Epidermal melanocyte (primary cell): ENCODE measurements at regions not wholly inside any gene's neighbourhood (a gene's known extent, or its start where the extent isn't known, plus 50 kb on each side); places are given as distances from the start of the nearest gene placed in this dataset.
"Not testable (repeated sequence)": the region's sequence is repeated elsewhere in the genome, so short reads cannot be mapped to it uniquely, and the experiment has no call there.

Source experiments
- DNase-seq: peaks from one replicate; pipeline ENCODE4 v3.0.0; 2011; ENCODE audit warnings: low spot score; ENCODE audit not compliant: insufficient read length

DNA sequence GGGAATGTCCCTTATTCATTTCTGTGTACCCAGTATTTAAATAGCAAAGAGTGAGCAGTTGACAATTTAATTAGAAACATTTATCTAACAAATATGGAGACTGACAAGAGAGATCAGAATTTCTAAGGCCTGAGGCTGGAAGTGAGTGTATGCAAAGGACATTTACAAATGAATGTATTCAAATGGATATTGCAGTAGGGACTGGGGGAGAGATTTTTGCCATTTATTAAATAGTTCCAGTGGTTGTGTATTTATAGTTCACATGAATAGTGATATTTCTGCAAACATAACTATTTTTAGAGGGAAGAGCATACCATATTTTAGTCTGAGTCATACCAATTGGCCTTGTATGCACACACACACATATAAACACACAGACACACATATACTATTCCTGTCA lies 592.4 kb downstream of the GLUD2 start:
- no peak for DNase-seq

DNA sequence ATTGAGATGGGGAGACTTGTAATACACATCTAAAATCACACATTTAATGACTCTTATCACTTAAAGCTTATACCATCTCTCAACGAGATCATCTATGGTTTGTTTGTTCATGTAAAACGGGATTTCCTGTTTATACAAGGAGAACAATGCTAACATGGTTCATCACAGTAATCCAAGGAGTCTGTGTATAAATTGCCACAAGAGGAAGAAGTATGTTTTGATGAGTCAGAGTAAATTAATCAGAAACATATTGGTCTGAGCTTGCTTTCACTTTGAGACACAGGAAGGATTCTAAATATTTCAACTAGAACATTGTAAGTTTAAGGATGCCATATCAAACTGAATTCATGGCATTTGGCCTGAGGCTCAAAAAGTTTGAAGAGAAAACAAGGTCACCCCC lies 594.1 kb downstream of the GLUD2 start:
- DNase-seq = peak; percentile 18

DNA sequence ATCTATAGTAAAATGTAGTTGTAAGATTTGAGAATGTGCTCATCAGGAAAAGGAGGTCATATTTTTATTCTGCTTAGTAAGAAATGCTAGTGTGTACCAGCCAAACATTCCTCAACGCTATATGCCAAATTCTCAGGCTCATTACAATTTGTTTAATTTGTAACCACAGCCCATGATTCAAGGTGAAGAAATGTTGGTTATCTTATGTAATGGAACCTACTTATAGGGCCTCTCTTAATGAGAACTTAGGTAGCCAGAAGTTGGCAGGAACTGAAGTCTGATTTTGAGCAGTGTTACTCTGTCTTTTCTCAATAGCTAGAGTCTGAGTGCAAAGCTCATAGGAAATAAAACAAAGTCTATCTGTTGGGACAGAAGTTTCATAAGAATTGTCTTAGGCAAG lies 595.0 kb downstream of the GLUD2 start:
- no peak for DNase-seq

DNA sequence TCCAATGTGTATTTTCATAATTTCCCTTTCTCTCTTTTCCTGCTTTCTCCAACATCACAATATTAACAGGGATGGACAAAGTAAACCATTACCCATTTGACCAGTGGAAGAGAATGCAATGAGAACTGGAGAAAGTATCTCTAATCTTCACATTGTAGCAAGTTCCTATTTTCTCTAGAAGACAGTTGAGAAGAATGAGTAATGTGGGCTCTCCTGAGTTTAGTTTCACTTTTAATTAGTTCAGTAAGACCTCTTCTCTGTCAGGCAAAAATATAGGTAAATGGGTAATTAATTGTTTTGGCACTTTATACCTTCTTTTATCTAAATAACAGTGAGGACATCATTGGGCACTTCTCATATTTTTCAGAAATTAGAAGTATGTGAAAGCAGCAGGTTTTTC lies 602.0 kb downstream of the GLUD2 start:
- DNase-seq = no peak

DNA sequence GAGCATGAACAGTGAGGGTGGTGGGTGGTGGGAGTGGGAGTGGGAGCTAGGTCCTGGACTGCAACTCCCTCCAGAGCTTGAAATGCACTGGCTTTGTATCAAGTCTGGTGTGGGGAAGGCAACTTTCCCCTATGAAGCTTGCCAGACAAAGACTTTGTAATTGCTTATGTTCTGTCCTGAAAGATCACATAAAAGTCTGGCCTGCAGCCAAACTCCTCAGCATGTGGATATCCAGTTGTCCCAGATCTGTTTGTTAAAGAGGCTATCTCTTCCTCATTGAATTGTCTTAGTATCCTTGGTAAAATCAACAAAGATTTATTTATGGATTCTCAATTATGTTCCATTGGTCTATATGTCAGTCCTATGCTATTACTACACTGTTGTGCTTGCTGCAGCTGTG lies 607.9 kb downstream of the GLUD2 start:
- DNase-seq = no peak

DNA sequence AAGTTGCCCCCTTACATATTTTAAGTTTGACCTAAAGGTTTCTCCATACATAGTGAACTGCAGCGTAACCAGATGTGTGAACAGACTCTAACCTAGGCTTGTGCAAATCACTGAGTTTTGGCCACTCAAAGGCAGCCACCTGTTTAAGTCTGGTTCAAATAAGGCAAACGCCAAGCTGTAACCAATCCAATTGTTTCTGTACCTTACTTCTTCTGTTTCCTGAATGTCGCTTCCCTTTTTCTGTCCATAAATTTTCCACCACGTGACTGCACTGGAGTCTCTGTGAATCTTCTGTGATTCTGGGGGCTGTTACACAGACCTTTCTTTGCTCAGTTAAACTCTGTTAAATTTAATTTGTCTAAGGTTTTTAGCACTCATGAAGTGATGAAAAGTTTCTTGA lies 618.8 kb downstream of the GLUD2 start:
- DNase-seq = no peak

DNA sequence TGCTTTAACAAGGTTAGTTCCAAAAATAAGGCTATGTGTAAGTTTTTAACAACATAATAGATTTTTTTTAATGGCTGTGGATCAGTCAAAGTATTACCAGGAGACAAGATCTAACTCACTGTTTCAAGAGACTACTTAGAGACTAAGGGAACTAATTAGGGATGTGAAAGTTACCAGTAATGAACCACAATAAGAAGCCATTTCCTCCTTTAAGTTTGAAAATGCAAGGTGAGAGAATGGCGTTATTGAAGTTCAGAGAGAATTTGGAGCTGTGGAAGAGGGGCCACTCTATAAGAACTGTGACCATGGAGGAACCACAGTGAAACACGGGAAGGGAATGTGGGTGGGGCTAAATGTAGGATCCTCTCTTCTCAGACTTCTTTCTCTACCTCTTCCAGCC lies 624.2 kb downstream of the GLUD2 start:
- DNase-seq = no peak

DNA sequence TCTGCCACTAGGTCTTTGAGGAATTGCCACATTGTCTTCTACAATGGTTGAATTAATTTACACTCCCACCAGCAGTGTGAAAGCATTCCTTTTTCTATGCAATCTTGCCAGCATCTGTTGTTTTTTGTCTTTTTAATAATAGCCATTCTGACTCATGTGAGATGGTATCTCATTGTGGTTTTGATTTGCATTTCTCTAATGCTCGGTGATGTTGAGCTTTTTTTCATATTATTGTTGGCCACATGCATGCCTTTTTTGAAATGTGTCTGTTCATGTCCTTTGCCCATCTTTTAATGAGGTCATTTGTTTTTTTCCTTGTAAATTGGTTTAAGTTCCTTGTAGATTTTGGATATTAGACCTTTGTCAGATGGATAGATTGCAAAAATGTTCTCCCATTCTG lies 661.8 kb downstream of the GLUD2 start:
- not testable (repeated sequence) for DNase-seq

DNA sequence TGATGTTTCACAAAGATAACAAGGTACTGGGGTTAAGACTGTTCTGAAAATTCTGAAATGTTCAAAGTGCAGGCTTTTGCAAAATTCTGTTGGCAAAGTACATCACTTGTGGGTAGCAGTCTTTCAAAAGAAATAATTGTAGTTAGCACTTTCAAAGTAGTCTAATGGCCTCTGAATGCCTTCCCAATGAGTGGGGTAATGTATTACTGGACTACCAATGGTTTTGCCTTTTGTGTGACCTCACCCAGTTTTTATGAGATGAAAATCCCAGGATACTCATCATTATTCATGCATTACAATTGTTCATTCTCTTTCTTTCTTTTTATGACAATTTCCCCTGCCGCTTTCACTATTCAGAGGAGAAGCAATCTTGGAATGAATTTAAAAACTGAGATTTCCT lies 686.1 kb downstream of the GLUD2 start:
- DNase-seq = no peak

DNA sequence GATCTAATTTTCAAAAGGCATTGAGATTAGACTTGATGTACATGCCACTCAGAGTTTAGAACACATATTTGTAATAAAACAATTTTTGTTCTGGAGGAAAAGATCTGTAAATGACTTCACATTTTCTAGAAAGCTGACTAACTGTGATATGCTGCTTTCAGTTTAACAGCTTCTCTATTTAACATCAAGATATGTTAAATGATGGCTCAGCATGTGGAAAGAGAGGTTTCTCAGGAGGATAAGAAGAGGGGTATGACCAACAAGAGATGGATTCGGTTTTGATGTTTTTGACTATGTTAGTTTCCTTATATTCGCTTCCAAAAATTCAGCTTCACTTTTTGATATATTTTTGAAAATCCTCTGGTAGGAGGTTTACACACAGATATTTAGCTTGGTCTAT lies 698.7 kb downstream of the GLUD2 start:
- no peak for DNase-seq

DNA sequence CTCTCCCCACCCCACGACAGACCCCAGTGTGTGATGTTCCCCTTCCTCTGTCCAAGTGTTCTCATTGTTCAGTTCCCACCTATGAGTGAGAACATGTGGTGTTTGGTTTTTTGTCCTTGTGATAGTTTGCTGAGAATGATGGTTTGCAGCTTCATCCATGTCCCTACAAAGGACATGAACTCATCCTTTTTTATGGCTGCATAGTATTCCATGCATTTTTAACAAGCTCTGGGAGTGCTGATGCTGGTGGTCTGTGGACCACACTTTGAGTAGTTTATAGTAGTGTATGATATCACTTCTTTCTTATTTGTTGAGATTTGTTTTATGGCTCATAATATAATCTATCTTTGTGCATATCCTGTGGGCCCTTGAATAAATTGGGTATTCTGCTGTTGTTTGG lies 706.2 kb downstream of the GLUD2 start:
- not testable (repeated sequence) for DNase-seq

DNA sequence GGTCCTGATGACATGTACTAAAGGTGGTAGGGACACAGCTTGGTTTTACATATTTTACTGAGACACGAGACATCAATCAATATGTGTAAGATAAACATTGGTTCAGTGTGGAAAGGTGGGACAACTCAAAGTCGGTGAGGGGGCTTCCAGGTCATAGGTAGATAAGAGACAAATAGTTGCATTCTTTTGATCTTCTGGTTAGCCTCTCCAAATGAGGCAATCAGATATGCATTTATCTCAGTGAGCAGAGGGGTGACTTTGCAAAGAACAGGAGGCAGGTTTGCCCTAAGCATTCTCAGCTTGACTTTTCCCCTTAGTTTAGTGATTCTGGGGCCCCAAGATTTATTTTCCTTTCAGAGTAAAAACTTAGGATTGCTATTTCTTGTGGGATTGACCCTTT lies 706.9 kb downstream of the GLUD2 start:
- DNase-seq = no peak

DNA sequence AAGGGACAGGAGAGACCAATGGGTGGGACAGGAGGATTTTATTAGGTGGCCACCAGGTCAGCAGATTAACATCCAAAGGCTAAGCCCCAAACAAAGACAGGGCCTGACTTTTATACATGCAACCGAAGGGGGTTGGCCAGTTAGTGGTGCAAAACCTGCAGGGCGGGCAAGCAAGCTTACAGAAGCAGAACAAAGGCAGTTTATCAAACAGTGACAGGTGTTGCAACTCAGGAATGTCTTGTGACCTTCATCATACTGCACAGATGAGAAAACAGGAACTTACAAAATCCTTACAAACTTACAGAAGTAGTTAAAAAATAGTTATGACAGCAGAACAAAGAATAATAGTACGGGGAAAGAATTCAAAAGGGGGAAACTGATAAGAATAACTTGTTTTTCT lies 708.1 kb downstream of the GLUD2 start:
- no peak for DNase-seq

DNA sequence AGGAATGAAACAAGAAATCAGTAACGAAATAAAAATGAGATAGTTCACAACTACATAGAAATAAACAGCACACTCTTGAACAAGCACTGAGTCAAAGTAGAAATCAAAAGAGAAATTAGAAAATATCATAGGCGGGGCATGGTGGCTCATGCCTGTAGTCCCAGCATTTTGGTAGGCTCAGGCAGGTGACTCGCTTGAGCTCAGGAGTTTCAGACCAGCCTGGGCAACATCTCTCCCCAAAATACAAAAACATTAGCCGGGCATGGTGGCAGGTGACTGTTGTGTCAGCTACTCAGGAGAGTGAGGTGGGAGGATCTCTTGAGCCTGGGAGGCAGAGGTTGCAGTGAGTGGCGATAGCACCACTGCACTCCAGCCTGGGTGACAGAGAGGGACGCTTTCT lies 714.4 kb downstream of the GLUD2 start:
- no peak for DNase-seq

DNA sequence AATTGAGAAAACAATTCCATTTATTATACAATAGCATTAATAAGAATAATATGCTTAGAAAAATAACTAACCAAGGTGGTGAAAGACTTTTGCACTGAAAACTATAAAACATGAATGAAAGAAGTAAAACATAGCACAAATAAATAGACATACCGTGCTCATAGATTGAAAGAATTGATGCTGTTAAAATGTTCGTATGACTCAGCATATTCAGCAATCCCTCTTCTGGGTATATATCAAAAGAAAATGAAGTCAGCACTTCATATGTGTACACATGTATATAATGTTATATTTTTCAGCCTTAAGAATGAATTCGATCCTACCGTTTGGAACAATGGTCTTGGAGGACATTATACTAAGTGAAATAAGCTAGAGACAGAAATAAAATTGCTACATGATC lies 716.3 kb downstream of the GLUD2 start:
- no peak for DNase-seq

DNA sequence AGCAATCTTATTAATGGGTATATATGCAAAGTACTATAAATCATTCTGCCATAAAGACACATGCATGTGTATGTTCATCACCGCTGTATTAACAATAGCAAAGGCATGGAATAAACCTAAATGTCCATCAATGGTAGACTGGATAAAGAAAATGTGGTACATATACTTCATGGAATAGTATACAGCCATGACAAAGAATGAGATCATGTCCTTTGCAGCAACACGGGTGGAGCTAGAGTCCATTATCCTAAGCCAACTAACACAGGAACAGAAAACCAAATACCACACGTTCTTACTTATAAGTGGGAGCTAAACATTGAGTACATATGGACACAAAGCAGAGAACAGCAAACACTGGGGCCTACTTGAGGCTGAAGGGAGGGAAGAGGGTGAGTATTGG lies 720.8 kb downstream of the GLUD2 start:
- not testable (repeated sequence) for DNase-seq

DNA sequence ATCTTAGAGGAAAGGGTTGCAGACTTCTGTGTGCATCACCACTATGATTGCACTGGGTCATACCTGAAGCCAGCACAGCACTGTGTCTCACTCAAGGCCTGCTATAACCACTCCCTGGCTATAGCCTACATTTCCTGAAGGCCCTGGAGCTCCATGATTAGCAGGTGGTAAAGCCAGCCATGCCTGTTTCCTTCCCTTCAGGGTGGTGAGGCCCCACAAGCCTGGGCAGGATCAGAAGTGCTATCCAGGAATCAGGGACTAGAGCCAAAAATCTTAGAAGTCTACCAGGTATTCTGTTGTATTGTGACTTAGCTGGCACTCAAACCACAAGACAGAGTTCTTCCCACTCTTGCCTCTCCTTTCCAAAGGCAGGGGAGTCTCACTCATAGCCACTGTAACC lies 734.6 kb downstream of the GLUD2 start:
- no peak for DNase-seq

DNA sequence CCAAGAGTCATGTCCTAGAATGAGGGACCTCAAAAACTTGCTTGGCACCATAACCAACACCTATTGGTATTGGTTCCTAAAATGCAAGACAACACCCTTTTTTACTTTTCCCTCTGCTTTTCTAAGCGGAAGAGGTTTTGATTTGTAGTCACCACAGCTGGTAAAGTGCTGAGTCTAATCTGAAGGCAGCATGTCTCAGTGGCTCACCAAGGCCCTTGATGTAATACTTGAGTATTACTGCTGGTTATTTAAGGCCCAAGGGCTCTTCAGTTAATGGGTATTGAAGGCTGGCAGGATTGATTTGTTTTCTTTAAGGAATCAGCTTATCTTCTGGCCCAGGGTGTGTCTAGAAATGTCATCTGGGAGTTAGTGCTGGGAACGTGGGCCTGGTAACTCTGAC lies 735.1 kb downstream of the GLUD2 start:
- no peak for DNase-seq

DNA sequence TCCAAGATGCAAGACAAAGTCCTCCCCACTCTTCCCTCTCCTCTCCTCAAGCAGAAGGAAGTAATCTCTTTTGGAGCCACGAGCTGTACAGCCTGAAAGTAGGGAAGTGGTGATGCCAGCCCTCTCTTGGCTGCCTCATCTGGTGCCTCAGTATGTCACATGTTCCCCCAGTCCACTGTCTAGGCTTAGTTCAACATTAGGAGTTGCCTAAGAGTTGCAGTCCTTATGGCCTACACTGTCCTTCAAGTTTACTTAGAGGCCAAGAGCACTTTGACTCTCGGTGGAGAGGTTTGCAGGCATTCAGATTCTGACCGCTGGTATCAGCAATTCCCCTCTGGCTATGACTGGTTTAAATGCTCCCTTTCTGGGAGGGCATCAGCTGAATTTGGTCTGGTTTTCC lies 735.6 kb downstream of the GLUD2 start:
- no peak for DNase-seq

DNA sequence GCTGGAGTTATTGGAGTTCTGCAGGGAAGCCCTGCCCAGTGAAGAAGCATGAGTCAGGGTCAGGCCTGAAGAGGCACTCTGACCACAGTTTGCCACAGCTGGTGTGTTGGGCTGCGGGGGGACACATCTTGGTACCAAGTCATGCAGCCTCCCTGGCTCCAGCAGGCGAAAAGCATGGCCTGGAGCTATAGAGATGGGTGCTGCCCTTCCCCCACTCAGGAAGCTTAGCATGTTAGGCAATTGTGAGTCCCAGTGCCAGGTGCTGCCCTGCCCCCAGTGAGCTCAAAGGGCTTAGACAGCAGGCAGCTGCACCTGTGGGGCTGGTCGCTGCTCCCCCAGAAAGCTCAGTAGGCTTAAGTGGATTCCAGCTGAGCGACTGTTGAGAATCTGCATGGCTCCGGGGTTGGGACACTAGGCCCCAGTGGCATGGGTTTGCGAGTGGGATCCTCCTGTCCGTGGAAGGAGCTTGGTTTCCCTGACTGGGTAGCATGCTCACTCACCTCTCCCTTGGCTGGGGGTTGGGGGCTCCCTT lies 755.5 kb downstream of the GLUD2 start:
- no peak for DNase-seq

DNA sequence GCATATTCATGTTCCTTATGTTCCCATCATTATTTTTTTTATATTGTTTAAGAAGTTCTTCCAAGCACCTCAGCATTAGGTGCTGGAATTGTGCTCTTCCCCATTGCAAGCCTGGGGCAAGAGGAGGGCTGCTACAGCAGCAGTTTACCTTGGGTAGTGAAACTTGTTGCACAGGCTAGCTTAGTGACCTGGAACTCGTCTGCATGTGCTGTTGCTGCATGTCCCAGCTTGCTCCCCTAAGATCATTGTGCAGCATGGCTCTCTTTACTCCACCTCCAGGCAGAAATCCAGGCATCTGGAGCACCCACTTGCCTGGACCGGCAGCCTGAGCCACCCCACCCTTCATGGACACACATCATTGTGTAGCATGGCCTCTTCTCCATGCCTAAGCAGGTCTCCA lies 776.0 kb downstream of the GLUD2 start:
- no peak for DNase-seq

DNA sequence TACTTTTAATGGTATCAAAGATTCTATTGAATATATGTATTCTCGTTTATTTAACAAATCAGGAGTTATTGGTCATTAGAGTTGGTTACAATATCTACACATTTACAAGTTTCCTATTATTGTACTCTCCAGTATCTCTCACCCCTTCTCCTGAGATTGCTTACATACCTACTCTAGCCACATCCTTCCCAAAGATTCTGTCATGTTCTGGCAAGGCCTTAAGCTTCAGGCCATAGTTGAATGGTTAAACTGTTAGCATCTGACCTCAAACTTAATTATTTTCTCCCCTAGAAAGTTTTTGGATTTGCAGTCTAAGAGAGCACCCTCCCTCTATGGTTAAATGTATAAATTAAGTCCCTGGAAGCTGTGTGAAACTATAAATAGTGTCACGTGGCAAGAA lies 784.2 kb downstream of the GLUD2 start:
- DNase-seq = no peak

DNA sequence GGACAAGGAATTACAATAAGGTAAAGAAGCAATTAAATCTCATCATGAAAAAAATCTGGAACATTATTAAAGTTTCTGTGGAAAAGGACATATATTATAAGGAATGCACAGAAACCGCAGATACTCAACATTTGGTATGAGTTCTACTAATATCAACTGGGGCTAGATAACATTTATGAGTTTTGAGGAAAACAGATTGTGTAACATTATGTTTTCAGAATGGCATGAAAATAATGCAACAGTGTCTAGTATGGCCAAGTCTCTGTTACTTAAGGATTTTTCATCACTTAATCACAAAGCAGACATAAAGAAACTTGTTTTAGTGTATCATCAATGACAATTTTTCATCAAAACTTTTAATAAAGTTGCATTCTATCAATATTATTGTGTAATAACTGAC lies 785.0 kb downstream of the GLUD2 start:
- DNase-seq = no peak

DNA sequence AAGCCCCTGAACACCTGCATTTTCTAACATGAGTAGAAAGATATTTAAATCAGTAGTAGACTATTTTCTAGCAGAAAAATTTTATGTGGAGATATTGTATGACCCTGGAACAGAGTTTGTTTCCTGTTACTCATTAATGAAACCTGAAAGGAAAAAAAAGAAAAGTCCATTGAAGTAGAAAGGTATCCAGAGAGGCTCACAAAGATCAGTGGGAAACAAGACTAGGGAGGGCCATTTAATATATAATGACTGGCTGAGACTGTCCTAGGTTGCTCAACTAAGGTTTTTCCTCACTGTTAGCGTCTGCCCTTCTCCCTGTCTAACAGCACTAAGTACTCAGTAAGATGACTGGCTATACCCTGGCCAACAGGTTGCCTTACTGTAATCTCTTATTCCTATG lies 788.6 kb downstream of the GLUD2 start:
- no peak for DNase-seq
